ENCODE measurements at regions not wholly inside any gene's neighbourhood (a gene's known extent, or its start where the extent isn't known, plus 50 kb on each side); places are given as distances from the start of the nearest gene placed in this dataset.

DNA sequence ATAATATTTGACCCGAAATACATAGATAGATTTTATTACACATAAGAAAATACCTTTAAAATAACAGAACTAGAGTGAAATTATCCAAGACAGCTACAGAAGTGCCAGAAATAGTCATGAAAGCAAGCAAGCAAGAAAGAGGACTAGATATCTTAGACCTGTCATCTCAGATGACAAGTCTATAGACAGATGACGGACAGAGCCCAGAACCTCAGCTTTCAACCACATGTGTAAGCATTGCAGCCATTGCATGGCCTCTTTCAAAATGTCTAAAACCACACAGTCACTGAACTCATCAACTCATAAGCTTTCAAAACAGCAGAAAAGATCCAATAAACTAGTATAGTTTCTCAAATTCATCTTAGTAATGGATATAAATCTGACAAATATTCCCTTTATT, 59.8 kb upstream of the FHIT start:
- Histone ChIP-seq H3K4me1 (ENCODE audit: insufficient read depth, low read length) (no peaks in the 10 kb centered on the region), H3K4me3 (ENCODE audit: low read length in 2 of 2) (no peak overlapping the region), H3K9me3 (ENCODE audit: control insufficient read depth in 1 of 2, low read length in 2 of 2) (no peaks in the 10 kb centered on the region), H3K27ac (ENCODE audit: low read depth, low read length) (no peak overlapping the region), H3K27me3 (ENCODE audit: insufficient read depth, low read length) (no peaks in the 10 kb centered on the region), H3K36me3 (ENCODE audit: insufficient read depth, low read length) (no peaks in the 10 kb centered on the region)
- no peak for DNase-seq
- no peaks in the 10 kb centered on the region for H3K4me1 Mint-ChIP-seq
- intact Hi-C loops (cut with micrococcal nuclease): no loop called here
- peaks cover 0 to 7% of the 10 kb centered on the region in 2 donors for H3K27me3 Mint-ChIP-seq
- ChIA-PET POLR2A (ENCODE audit: partially characterized antibody) (no interaction called here), CTCF (ENCODE audit: partially characterized antibody) (no interaction called here)
- H3K36me3 Mint-ChIP-seq: no peaks in the 10 kb centered on the region
- H3K9me3 Mint-ChIP-seq: peaks cover 0 to 2% (median 0%) of the 10 kb centered on the region in 8 donors
- H3K4me3 Mint-ChIP-seq: no peak overlapping the region
- H3K27ac Mint-ChIP-seq: no peak overlapping the region

DNA sequence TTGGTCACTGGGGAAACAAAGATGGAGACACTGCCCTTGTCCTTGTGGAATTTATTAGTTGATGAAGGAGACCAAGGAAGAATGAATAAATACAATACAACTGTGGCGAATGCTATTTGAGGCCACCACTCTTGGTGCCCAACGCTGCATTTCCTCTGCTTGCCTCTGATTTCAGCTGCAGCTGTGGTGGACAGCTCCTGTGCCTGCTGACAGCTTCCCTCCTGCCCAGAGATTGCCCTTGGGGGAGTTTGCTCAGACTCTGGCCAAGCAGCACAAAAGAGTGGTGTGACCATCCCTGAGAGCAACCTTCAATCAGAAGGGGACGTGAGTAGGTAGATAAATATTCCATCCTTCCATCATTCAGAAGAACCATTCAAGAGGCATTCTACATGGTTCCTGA, 64.6 kb upstream of the FHIT start:
- no peaks in the 10 kb centered on the region for H3K27me3 ChIP-seq (ENCODE audit: insufficient read depth, low read length)
- ChIA-PET CTCF (ENCODE audit: partially characterized antibody) (no interaction called here), POLR2A (ENCODE audit: partially characterized antibody) (no interaction called here)
- H3K9me3 Mint-ChIP-seq: peaks cover 0 to 4% (median 0%) of the 10 kb centered on the region in 8 donors
- H3K4me1 Mint-ChIP-seq: no peaks in the 10 kb centered on the region
- H3K36me3 Mint-ChIP-seq: no peaks in the 10 kb centered on the region
- H3K4me3 Mint-ChIP-seq: no peak overlapping the region
- H3K9me3 ChIP-seq (ENCODE audit: control insufficient read depth in 1 of 2, low read length in 2 of 2): no peaks in the 10 kb centered on the region
- intact Hi-C loops (cut with micrococcal nuclease): no loop called here
- no peak overlapping the region for H3K27ac ChIP-seq (ENCODE audit: low read depth, low read length)
- no peaks in the 10 kb centered on the region for H3K36me3 ChIP-seq (ENCODE audit: insufficient read depth, low read length)
- peaks cover 3 to 5% of the 10 kb centered on the region in 2 donors for H3K27me3 Mint-ChIP-seq
- peak overlapping the region in 1 of 7 donors; percentile 3 for H3K27ac Mint-ChIP-seq
- DNase-seq: no peak
- H3K4me3 ChIP-seq (ENCODE audit: low read length in 2 of 2): no peak overlapping the region
- H3K4me1 ChIP-seq (ENCODE audit: insufficient read depth, low read length): no peaks in the 10 kb centered on the region

GRCh38 chr3:61323094-61323493, 71.8 kb upstream of the FHIT start:
- H3K4me1 Mint-ChIP-seq: no peaks in the 10 kb centered on the region
- no peak overlapping the region for H3K27ac Mint-ChIP-seq
- H3K9me3 Mint-ChIP-seq: peaks cover 0 to 3% (median 0%) of the 10 kb centered on the region in 8 donors
- ChIA-PET CTCF (ENCODE audit: partially characterized antibody) (no interaction called here), POLR2A (ENCODE audit: partially characterized antibody) (no interaction called here)
- Histone ChIP-seq H3K27ac (ENCODE audit: low read depth, low read length) (no peak overlapping the region), H3K9me3 (ENCODE audit: control insufficient read depth in 1 of 2, low read length in 2 of 2) (no peaks in the 10 kb centered on the region), H3K36me3 (ENCODE audit: insufficient read depth, low read length) (no peaks in the 10 kb centered on the region), H3K4me3 (ENCODE audit: low read length in 2 of 2) (no peak overlapping the region), H3K4me1 (ENCODE audit: insufficient read depth, low read length) (no peaks in the 10 kb centered on the region), H3K27me3 (ENCODE audit: insufficient read depth, low read length) (no peaks in the 10 kb centered on the region)
- intact Hi-C loops (cut with micrococcal nuclease): no loop called here
- H3K4me3 Mint-ChIP-seq: no peak overlapping the region
- H3K36me3 Mint-ChIP-seq: no peaks in the 10 kb centered on the region
- H3K27me3 Mint-ChIP-seq: peaks cover 2% of the 10 kb centered on the region in 2 donors
- no peak for DNase-seq

GRCh38 chr3:61331929-61332552, 80.8 kb upstream of the FHIT start:
- Histone ChIP-seq H3K27ac (ENCODE audit: low read depth, low read length) (no peak overlapping the region), H3K9me3 (ENCODE audit: control insufficient read depth in 1 of 2, low read length in 2 of 2) (no peaks in the 10 kb centered on the region), H3K4me3 (ENCODE audit: low read length in 2 of 2) (no peak overlapping the region), H3K36me3 (ENCODE audit: insufficient read depth, low read length) (no peaks in the 10 kb centered on the region), H3K4me1 (ENCODE audit: insufficient read depth, low read length) (no peaks in the 10 kb centered on the region), H3K27me3 (ENCODE audit: insufficient read depth, low read length) (no peaks in the 10 kb centered on the region)
- peaks cover 0 to 1% (median 0%) of the 10 kb centered on the region in 8 donors for H3K9me3 Mint-ChIP-seq
- no peak for DNase-seq
- H3K4me3 Mint-ChIP-seq: no peak overlapping the region
- H3K27ac Mint-ChIP-seq: no peak overlapping the region
- peaks cover 0 to 1% of the 10 kb centered on the region in 2 donors for H3K27me3 Mint-ChIP-seq
- H3K4me1 Mint-ChIP-seq: no peaks in the 10 kb centered on the region
- intact Hi-C loops (cut with micrococcal nuclease): no loop called here
- POLR2A ChIA-PET (ENCODE audit: partially characterized antibody): no interaction called here
- no peaks in the 10 kb centered on the region for H3K36me3 Mint-ChIP-seq
- CTCF ChIA-PET (ENCODE audit: partially characterized antibody): no interaction called here

DNA sequence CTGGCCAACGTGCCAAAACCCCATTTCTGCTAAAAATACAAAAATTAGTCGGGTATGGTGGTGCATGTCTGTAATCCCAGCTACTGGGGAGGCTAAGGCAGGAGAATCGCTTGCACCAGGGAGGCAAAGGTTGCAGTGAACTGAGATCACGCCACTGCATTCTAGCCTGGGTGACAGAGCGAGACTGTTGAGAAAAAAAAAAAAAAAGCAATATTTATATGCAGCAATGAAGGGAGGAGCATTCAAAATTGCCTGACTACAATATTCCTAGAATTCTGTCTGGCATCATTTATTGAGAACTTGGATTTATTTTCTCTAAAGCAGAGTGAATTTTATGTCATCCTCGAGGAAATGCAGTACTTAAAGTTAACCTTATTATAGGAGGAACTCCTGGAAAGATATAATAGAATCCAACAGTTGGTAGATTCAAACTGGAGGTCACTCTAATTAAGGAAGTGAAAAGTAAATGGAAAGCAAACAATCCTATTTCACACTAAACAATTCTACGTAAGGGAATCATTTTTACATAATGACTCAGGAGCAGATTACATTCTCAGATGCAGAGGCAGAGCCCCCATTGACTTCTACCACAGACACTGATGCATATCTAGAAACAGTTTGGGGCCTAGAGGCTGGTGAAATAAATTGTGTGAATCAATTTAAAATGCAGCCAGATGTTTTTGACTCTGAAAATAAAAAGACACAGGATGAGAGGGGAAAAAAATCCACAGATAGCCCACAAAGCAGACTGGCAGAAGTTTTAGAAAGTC, 82.1 kb upstream of the FHIT start:
- ChIA-PET CTCF (ENCODE audit: partially characterized antibody) (no interaction called here), POLR2A (ENCODE audit: partially characterized antibody) (no interaction called here)
- Mint-ChIP-seq H3K27ac (no peak overlapping the region), H3K9me3 (peaks cover 0 to 1% (median 0%) of the 10 kb centered on the region in 8 donors), H3K27me3 (peaks cover 0 to 1% of the 10 kb centered on the region in 2 donors), H3K36me3 (no peaks in the 10 kb centered on the region), H3K4me3 (no peak overlapping the region), H3K4me1 (no peaks in the 10 kb centered on the region)
- H3K27ac ChIP-seq (ENCODE audit: low read depth, low read length): no peak overlapping the region
- H3K4me1 ChIP-seq (ENCODE audit: insufficient read depth, low read length): no peaks in the 10 kb centered on the region
- intact Hi-C loops (cut with micrococcal nuclease): no loop called here
- no peak for DNase-seq
- no peaks in the 10 kb centered on the region for H3K9me3 ChIP-seq (ENCODE audit: control insufficient read depth in 1 of 2, low read length in 2 of 2)
- H3K36me3 ChIP-seq (ENCODE audit: insufficient read depth, low read length): no peaks in the 10 kb centered on the region
- H3K4me3 ChIP-seq (ENCODE audit: low read length in 2 of 2): no peak overlapping the region
- no peaks in the 10 kb centered on the region for H3K27me3 ChIP-seq (ENCODE audit: insufficient read depth, low read length)

DNA sequence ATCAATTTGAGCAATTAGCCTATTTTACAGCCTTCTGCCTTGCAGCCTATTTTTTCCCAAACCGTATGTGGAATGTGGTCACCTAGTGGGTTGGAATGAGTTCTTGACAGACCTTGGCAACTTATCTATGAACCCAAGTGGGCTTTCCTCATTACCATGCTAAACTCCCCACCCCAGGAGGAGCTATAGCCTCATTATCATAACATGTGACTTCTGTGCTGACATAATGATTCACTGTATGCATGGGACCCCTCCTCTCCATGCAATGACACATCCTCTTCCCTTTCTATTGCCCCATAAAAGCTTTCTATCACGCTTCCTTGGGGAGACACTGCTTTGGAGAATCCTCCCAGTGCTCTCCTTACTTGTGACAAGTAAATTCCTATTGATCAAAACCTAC, 83.5 kb upstream of the FHIT start:
- ChIA-PET POLR2A (ENCODE audit: partially characterized antibody) (no interaction called here), CTCF (ENCODE audit: partially characterized antibody) (no interaction called here)
- Histone ChIP-seq H3K36me3 (ENCODE audit: insufficient read depth, low read length) (no peaks in the 10 kb centered on the region), H3K4me1 (ENCODE audit: insufficient read depth, low read length) (no peaks in the 10 kb centered on the region), H3K4me3 (ENCODE audit: low read length in 2 of 2) (no peak overlapping the region), H3K9me3 (ENCODE audit: control insufficient read depth in 1 of 2, low read length in 2 of 2) (no peaks in the 10 kb centered on the region), H3K27ac (ENCODE audit: low read depth, low read length) (no peak overlapping the region), H3K27me3 (ENCODE audit: insufficient read depth, low read length) (no peaks in the 10 kb centered on the region)
- intact Hi-C loops (cut with micrococcal nuclease): no loop called here
- H3K4me3 Mint-ChIP-seq: no peak overlapping the region
- peaks cover 0 to 3% (median 0%) of the 10 kb centered on the region in 8 donors for H3K9me3 Mint-ChIP-seq
- no peak for DNase-seq
- no peak overlapping the region for H3K27ac Mint-ChIP-seq
- H3K36me3 Mint-ChIP-seq: no peaks in the 10 kb centered on the region
- no peaks in the 10 kb centered on the region for H3K27me3 Mint-ChIP-seq
- no peaks in the 10 kb centered on the region for H3K4me1 Mint-ChIP-seq

DNA sequence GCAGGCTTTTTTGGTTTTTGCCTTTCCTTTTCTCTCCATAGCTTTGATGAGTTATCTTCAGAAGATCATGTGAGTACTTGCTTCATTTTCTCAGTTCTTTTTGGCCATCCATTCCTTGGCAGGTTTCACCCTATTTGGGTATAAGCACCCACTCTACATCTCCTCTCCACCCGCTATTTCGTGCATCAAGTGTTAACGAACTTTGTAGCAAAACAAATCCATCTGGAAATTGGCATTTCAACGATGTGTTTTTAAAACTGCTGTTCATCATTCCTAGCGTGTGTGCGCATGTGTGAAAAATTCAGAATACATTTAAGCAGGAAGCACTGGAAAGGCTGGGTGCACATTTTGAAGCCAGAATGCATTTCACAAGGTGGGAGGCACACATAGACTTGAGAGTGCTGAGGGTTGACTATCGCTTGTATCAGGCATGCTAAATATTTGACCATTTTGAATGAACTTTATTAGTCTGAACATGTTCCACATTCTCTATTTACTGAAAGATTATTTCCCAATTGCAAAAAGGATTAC, 89.7 kb upstream of the FHIT start:
- POLR2A ChIA-PET (ENCODE audit: partially characterized antibody): no interaction called here
- DNase-seq: no peak

More for the DNA sequence above, 89.7 kb upstream of the FHIT start:
- no peaks in the 10 kb centered on the region for H3K4me1 ChIP-seq (ENCODE audit: insufficient read depth, low read length)
- peaks cover 0 to 2% of the 10 kb centered on the region in 2 donors for H3K27me3 Mint-ChIP-seq
- intact Hi-C loops (cut with micrococcal nuclease): no loop called here
- H3K27ac Mint-ChIP-seq: no peak overlapping the region
- H3K9me3 Mint-ChIP-seq: peaks cover 0 to 5% (median 0%) of the 10 kb centered on the region in 8 donors
- H3K9me3 ChIP-seq (ENCODE audit: control insufficient read depth in 1 of 2, low read length in 2 of 2): no peaks in the 10 kb centered on the region
- H3K36me3 Mint-ChIP-seq: no peaks in the 10 kb centered on the region
- H3K4me3 ChIP-seq (ENCODE audit: low read length in 2 of 2): no peak overlapping the region
- no peak overlapping the region for H3K4me3 Mint-ChIP-seq
- H3K27ac ChIP-seq (ENCODE audit: low read depth, low read length): no peak overlapping the region
- no peaks in the 10 kb centered on the region for H3K36me3 ChIP-seq (ENCODE audit: insufficient read depth, low read length)
- no peaks in the 10 kb centered on the region for H3K27me3 ChIP-seq (ENCODE audit: insufficient read depth, low read length)
- H3K4me1 Mint-ChIP-seq: no peaks in the 10 kb centered on the region
- CTCF ChIA-PET (ENCODE audit: partially characterized antibody): no interaction called here

Measured in CD4-positive, alpha-beta memory T cell (primary cell).